Colonic mucosa (tissue), 4 donors: ENCODE measurements at regions not wholly inside any gene's neighbourhood (a gene's known extent, or its start where the extent isn't known, plus 50 kb on each side); places are given as distances from the start of the nearest gene placed in this dataset.

Source experiments
- DNase-seq: peaks from one replicate; pipeline ENCODE4 v3.0.0-alpha.2; 2020
- H3K27ac ChIP-seq: fragments of 200-600 bp; one replicate; pipeline ENCODE4 v1.8.0; 2021
- H3K27me3 ChIP-seq: fragments of 200-600 bp; one replicate; pipeline ENCODE4 v1.8.0; 2021
- H3K36me3 ChIP-seq: fragments of 200-600 bp; one replicate; pipeline ENCODE4 v1.8.0; 2021
- H3K4me1 ChIP-seq: fragments of 200-600 bp; one replicate; pipeline ENCODE4 v1.8.0; 2021; ENCODE audit warnings: mild to moderate bottlenecking
- H3K4me3 ChIP-seq: fragments of 200-600 bp; one replicate; pipeline ENCODE4 v1.8.0; 2021
- H3K9ac ChIP-seq, 2 donors: one replicate each; pipeline ENCODE4 v1.7.0; 2013; ENCODE audit warnings: control low read depth in 2 of 2, low read depth in 2 of 2, low read length in 2 of 2
- H3K9me3 ChIP-seq: fragments of 200-600 bp; one replicate; pipeline ENCODE4 v1.8.0; 2021
- intact Hi-C: fragments of 100-400 bp; cut with DNase I; formaldehyde crosslinking; loops from one replicate; pipeline ENCODE4 v1.14.1; 2022
- TF ChIP-seq, protein P1 (sequence below): fragments of 200-600 bp; IDR thresholded peaks from one replicate; pipeline ENCODE4 v1.8.0; 2022; ENCODE audit warnings: antibody characterized with exemption, mild to moderate bottlenecking
- donor health status: healthy.
- donor health status: DM: no; HTN: no; CAD: no.
- donor health status: DM: no; HTN: no; CAD: no.

DNA sequence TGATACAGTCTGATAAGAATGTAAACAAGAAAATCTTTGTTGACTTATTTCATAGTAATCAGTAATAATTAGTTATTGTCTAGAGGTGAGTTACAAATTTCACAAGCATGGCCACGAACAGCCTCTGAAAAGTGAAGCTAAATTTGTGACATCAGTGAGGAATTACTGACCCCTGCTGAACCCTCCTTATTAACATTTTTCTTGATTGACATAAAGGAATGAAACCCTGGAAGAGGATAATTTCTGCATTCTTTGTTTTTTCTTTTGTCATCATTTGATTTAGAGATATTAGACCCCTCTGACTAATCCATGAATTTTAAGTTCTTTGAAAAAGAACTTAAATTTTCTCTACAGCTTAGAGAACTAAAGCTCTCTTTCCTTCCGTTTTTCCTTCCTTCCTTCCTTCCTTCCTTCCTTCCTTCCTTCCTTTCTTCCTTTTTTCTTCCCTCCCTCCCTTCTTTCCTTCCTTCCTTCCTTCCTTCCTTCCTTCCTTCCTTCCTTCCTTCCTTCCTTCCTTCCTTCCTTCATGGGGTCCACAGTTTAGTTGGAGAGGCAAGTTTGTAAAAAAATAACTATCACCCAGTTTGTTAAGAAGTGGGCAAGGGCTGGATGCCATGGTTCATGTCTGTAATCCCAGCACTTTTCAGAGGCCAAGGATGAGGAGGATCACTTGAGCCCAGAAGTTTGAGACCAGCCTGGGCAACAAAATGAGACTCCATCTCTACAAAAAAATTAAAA is 387.0 kb downstream of the MTX2 start:
- Histone ChIP-seq H3K27me3 (no peaks in the 10 kb centered on the region), H3K36me3 (no peaks in the 10 kb centered on the region), H3K9ac (no peak overlapping the region), H3K4me3 (no peak overlapping the region), H3K4me1 (no peaks in the 10 kb centered on the region), H3K27ac (no peak overlapping the region), H3K9me3 (no peaks in the 10 kb centered on the region)
- TF ChIP-seq, protein P1, sequence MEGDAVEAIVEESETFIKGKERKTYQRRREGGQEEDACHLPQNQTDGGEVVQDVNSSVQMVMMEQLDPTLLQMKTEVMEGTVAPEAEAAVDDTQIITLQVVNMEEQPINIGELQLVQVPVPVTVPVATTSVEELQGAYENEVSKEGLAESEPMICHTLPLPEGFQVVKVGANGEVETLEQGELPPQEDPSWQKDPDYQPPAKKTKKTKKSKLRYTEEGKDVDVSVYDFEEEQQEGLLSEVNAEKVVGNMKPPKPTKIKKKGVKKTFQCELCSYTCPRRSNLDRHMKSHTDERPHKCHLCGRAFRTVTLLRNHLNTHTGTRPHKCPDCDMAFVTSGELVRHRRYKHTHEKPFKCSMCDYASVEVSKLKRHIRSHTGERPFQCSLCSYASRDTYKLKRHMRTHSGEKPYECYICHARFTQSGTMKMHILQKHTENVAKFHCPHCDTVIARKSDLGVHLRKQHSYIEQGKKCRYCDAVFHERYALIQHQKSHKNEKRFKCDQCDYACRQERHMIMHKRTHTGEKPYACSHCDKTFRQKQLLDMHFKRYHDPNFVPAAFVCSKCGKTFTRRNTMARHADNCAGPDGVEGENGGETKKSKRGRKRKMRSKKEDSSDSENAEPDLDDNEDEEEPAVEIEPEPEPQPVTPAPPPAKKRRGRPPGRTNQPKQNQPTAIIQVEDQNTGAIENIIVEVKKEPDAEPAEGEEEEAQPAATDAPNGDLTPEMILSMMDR, result no peak
- intact Hi-C loops, result loop anchor here (10.0 kb wide), 1 partner anchor 489 kb away; no protein-coding TSS in a partner anchor
- DNase-seq, result no peak

DNA sequence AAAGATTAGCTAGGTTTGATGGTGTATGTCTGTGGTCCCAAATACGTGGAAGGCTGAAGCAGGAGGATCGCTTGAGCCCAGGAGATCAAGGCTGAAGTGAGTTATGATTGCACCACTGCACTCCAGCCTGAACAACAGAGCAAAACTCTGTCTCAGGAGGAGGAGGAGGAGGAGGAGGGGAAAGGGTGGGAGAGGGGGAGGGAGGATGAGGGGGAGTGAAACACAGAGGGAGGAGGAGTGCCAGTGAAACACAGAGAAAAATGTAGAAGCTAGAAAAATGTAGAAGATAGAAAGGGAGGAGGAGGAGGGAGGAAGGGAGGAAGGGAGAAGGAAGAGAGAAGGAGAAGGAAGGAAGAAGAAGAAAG is 387.5 kb downstream of the MTX2 start:
- TF ChIP-seq, protein P1, result no peak
- H3K27ac ChIP-seq, result no peak overlapping the region
- intact Hi-C loops, result loop anchor here (10.0 kb wide), 1 partner anchor 488 kb away; no protein-coding TSS in a partner anchor
- H3K9ac ChIP-seq, result no peak overlapping the region
- no peaks in the 10 kb centered on the region for H3K36me3 ChIP-seq
- no peaks in the 10 kb centered on the region for H3K27me3 ChIP-seq
- H3K9me3 ChIP-seq, result no peaks in the 10 kb centered on the region
- no peak overlapping the region for H3K4me3 ChIP-seq
- no peaks in the 10 kb centered on the region for H3K4me1 ChIP-seq
- no peak for DNase-seq

DNA sequence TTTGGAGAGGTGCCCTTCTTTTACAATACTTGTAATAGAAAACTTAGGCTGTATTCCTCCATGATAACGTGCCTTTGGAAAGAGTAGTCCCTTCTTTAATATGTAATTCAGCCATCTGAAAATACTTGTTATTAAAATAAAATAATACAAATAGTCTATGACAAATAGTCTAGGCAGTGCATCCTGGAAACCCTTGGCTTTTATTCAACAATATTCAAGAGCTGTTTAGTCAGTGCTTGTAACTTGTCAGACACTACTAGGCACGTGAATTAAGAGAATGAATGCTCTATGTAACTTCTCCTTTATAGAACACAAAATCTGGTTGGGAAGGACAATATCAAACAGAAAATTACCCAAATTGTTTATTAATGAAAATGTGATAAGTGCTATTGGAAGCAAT is 388.2 kb downstream of the MTX2 start:
- intact Hi-C loops, result loop anchor here (10.0 kb wide), 1 partner anchor 487 kb away; no protein-coding TSS in a partner anchor
- Histone ChIP-seq H3K36me3 (no peaks in the 10 kb centered on the region), H3K9ac (no peak overlapping the region), H3K27me3 (no peaks in the 10 kb centered on the region), H3K9me3 (no peaks in the 10 kb centered on the region), H3K27ac (no peak overlapping the region), H3K4me3 (no peak overlapping the region), H3K4me1 (no peaks in the 10 kb centered on the region)
- no peak for DNase-seq
- TF ChIP-seq, protein P1, result no peak

DNA sequence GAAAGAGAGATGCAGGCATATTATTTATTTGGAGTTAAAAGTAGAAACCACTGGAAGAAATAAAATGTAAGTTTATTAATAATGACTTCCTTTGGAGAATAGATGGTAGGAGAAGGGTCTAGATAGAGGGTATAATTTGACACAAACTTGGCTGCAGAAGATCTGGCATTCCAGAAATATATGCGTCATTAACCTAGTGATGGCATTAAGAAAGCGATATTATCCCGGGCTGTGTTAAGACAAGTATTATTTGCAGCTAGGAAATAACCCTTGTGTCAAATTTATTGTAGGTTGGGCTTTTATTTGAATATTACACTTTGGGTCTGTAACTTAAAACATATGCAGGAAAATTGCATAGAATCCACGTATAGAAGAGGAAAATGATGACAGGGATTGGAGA is 389.5 kb downstream of the MTX2 start:
- H3K36me3 ChIP-seq, result no peaks in the 10 kb centered on the region
- no peaks in the 10 kb centered on the region for H3K9me3 ChIP-seq
- no peak for DNase-seq
- TF ChIP-seq, protein P1, result no peak
- H3K27ac ChIP-seq, result no peak overlapping the region
- H3K4me3 ChIP-seq, result no peak overlapping the region
- intact Hi-C loops, result loop anchor here (10.0 kb wide), 1 partner anchor 486 kb away; no protein-coding TSS in a partner anchor
- no peaks in the 10 kb centered on the region for H3K4me1 ChIP-seq
- no peaks in the 10 kb centered on the region for H3K27me3 ChIP-seq
- H3K9ac ChIP-seq, result no peak overlapping the region

- Histone ChIP-seq H3K27me3 (no peaks in the 10 kb centered on the region), H3K4me1 (no peaks in the 10 kb centered on the region), H3K36me3 (no peaks in the 10 kb centered on the region), H3K4me3 (no peak overlapping the region), H3K27ac (no peak overlapping the region), H3K9ac (no peak overlapping the region), H3K9me3 (no peaks in the 10 kb centered on the region)
- intact Hi-C loops, result no loop called here
- TF ChIP-seq, protein P1, result no peak
- DNase-seq, result no peak
Observed at GRCh38 chr2:176662753-176663152, 393.5 kb downstream of the MTX2 start.
